Natural killer cell (primary cell): ENCODE measurements at regions not wholly inside any gene's neighbourhood (a gene's known extent, or its start where the extent isn't known, plus 50 kb on each side); places are given as distances from the start of the nearest gene placed in this dataset.

Source experiments
- ATAC-seq, 3 donors: fragments of 150-1000 bp in 2 of 3; fragments of 200-7000 bp in 1 of 3; cut with Tn5 transposase; 1 replicate in 1 of 3; 2 replicates in 2 of 3; pipeline ENCODE4 v1.10.0; 2021; ENCODE audit warnings: mild to moderate bottlenecking in 2 of 3, moderate library complexity in 2 of 3
- DNase-seq, 2 donors: peaks; one replicate each; pipeline versions ENCODE4 v3.0.0 to v3.0.0-alpha.2; 2013 to 2021; ENCODE audit warnings: mixed read lengths in 1 of 2
- H3K27ac ChIP-seq: one replicate; pipeline ENCODE4 v1.5.1; 2013; ENCODE audit warnings: mild to moderate bottlenecking, low read length
- H3K27me3 ChIP-seq: one replicate; pipeline ENCODE4 v1.6.1; 2013; ENCODE audit warnings: low read length; ENCODE audit not compliant: control insufficient read depth, insufficient read depth
- H3K36me3 ChIP-seq: one replicate; pipeline ENCODE4 v1.6.1; 2013; ENCODE audit warnings: low read length; ENCODE audit not compliant: control insufficient read depth, insufficient read depth
- H3K4me1 ChIP-seq: one replicate; pipeline ENCODE4 v1.6.1; 2013; ENCODE audit warnings: low read length; ENCODE audit not compliant: control insufficient read depth, insufficient read depth
- H3K4me3 ChIP-seq: one replicate; pipeline ENCODE4 v1.5.1; 2013; ENCODE audit warnings: low read length
- H3K9me3 ChIP-seq: one replicate; pipeline ENCODE4 v1.6.1; 2013; ENCODE audit warnings: low read length; ENCODE audit not compliant: control insufficient read depth, insufficient read depth
- H3K27ac Mint-ChIP-seq, 2 donors: one replicate each; pipeline ENCODE4 v1.8.0; 2022; ENCODE audit warnings: mild to moderate bottlenecking in 2 of 2, mixed read lengths in 2 of 2, moderate library complexity in 1 of 2
- H3K27me3 Mint-ChIP-seq, 2 donors: one replicate each; pipeline ENCODE4 v1.8.0; 2022; ENCODE audit warnings: low read depth in 2 of 2, mixed read lengths in 2 of 2
- H3K36me3 Mint-ChIP-seq: one replicate; pipeline ENCODE4 v1.8.0; 2022; ENCODE audit warnings: mixed read lengths
- H3K4me1 Mint-ChIP-seq, 2 donors: one replicate each; pipeline ENCODE4 v1.8.0; 2022; ENCODE audit warnings: mixed read lengths in 2 of 2
- H3K4me3 Mint-ChIP-seq: one replicate; pipeline ENCODE4 v1.8.0; 2022; ENCODE audit warnings: mild to moderate bottlenecking, moderate library complexity, mixed read lengths
- H3K9me3 Mint-ChIP-seq, 2 donors: one replicate each; pipeline ENCODE4 v1.8.0; 2022; ENCODE audit warnings: mixed read lengths in 2 of 2
- CTCF ChIP-seq: fragments of 200-600 bp; IDR thresholded peaks from one replicate; pipeline ENCODE4 v1.8.0; 2022; ENCODE audit warnings: antibody characterized with exemption
- WGBS: methylation state at CpG from one replicate; pipeline ENCODE4 v1.1.7; 2013; ENCODE audit warnings: missing lambda C conversion rate; ENCODE audit not compliant: insufficient coverage; 5-methylcytosine and 5-hydroxymethylcytosine counted together
- intact Hi-C: fragments of 100-400 bp; cut with micrococcal nuclease; formaldehyde crosslinking; loops from one replicate; pipeline ENCODE4 v1.14.2; 2022

DNA sequence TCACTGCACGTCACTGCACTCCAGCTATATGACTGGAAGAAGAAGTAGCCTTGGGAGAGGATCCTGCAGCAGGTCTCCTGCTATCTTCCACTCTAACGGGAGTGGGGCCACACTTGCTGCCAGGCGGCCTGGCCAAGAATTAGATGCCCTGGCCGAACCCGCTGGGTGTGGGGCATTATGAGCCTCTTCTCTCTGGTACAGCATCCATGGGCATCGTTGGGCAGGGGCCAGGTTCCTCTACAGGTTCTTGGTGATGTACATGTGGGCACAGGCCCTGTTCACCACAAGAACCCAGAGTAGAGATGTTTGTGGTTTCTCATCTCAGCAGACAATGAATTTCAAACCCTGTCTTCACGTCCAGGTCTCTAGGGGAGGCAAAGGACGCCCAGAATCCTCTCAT is 370.5 kb downstream of the NPHP4 start:
- Histone ChIP-seq H3K9me3 (no peaks in the 10 kb centered on the region), H3K36me3 (no peaks in the 10 kb centered on the region), H3K4me1 (no peaks in the 10 kb centered on the region), H3K4me3 (no peak overlapping the region), H3K27ac (no peak overlapping the region), H3K27me3 (no peaks in the 10 kb centered on the region)
- Mint-ChIP-seq H3K27ac (no peak overlapping the region), H3K9me3 (no peaks in the 10 kb centered on the region), H3K4me1 (no peaks in the 10 kb centered on the region), H3K27me3 (peaks cover 16 to 28% of the 10 kb centered on the region in 2 donors), H3K36me3 (no peaks in the 10 kb centered on the region), H3K4me3 (no peak overlapping the region)
- intact Hi-C loops: no loop called here
- ATAC-seq (no peak), DNase-seq (no peak)
- no peak for TF ChIP-seq CTCF
- 80% methylated on average over 7 of the region's 8 CpGs for WGBS

GRCh38 chr1:5620997-5621396 is 371.2 kb downstream of the NPHP4 start:
- peaks cover 16 to 33% of the 10 kb centered on the region in 2 donors for H3K27me3 Mint-ChIP-seq
- no peak overlapping the region for H3K4me3 Mint-ChIP-seq
- no peaks in the 10 kb centered on the region for H3K36me3 ChIP-seq
- no peak overlapping the region for H3K27ac ChIP-seq
- H3K9me3 ChIP-seq: no peaks in the 10 kb centered on the region
- no peak for TF ChIP-seq CTCF
- no peaks in the 10 kb centered on the region for H3K27me3 ChIP-seq
- H3K27ac Mint-ChIP-seq: no peak overlapping the region
- no peaks in the 10 kb centered on the region for H3K4me1 Mint-ChIP-seq
- H3K4me1 ChIP-seq: no peaks in the 10 kb centered on the region
- no peak overlapping the region for H3K4me3 ChIP-seq
- ATAC-seq (no peak), DNase-seq (no peak)
- intact Hi-C loops: no loop called here
- WGBS: 36% methylated on average over 2 of the region's 3 CpGs
- no peaks in the 10 kb centered on the region for H3K36me3 Mint-ChIP-seq
- no peaks in the 10 kb centered on the region for H3K9me3 Mint-ChIP-seq

DNA sequence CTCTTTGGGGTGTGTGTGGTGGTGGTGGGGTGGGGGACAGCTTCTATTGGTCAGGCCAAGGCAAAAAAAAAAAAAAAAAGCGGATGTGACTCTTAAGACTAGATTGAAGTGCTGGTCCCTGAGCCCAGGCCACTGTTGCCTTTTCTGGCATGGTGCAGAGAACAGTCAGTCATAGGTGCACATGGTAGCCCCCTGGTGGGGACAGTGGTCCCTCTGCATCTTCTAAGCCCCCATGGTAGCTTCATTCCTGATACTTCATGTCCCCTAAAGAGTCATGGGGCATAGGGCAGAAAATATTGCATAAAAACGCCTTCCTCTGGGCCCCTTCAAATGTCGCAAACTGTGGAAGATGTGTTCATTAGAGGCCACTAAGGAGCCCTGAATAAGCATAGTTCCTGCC is 371.8 kb downstream of the NPHP4 start:
- 77% methylated on average over 3 of the region's 3 CpGs for WGBS
- no peak for DNase-seq
- Mint-ChIP-seq H3K4me3 (no peak overlapping the region), H3K9me3 (no peaks in the 10 kb centered on the region), H3K4me1 (no peaks in the 10 kb centered on the region), H3K27ac (no peak overlapping the region), H3K36me3 (no peaks in the 10 kb centered on the region), H3K27me3 (peaks cover 16 to 36% of the 10 kb centered on the region in 2 donors)
- Histone ChIP-seq H3K9me3 (no peaks in the 10 kb centered on the region), H3K36me3 (no peaks in the 10 kb centered on the region), H3K4me3 (no peak overlapping the region), H3K4me1 (no peaks in the 10 kb centered on the region), H3K27me3 (no peaks in the 10 kb centered on the region), H3K27ac (no peak overlapping the region)
- intact Hi-C loops: no loop called here
- ATAC-seq: no peak
- TF ChIP-seq CTCF: no peak

DNA sequence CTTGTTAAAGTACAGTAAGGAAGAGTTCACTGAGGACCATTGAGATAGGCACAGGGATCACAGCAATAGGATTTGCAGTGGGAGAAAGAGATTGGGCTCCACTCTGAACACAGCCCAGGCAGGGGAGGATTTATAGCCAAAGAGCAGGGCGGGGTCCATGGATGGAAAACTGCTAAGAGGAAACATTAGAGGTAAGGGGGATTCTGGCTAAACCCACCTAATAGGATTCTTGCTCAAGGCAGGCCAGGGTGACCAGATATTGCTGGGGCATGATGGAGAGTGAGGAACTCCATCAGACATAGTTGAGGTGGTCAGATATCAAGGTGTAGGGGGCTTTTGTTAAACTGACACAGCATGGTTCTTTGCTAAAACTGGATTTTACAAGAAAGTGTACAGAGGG is 372.8 kb downstream of the NPHP4 start:
- no peak for DNase-seq
- H3K9me3 Mint-ChIP-seq: no peaks in the 10 kb centered on the region
- Histone ChIP-seq H3K4me1 (no peaks in the 10 kb centered on the region), H3K27ac (no peak overlapping the region), H3K27me3 (no peaks in the 10 kb centered on the region), H3K4me3 (no peak overlapping the region), H3K9me3 (no peaks in the 10 kb centered on the region), H3K36me3 (no peaks in the 10 kb centered on the region)
- H3K27ac Mint-ChIP-seq: no peak overlapping the region
- H3K36me3 Mint-ChIP-seq: no peaks in the 10 kb centered on the region
- H3K27me3 Mint-ChIP-seq: peaks cover 14 to 39% of the 10 kb centered on the region in 2 donors
- no peak for TF ChIP-seq CTCF
- no peak for ATAC-seq
- H3K4me3 Mint-ChIP-seq: no peak overlapping the region
- 56% methylated on average over 1 of the region's 1 CpG for WGBS
- intact Hi-C loops: no loop called here
- no peaks in the 10 kb centered on the region for H3K4me1 Mint-ChIP-seq
